Transverse colon (tissue), 4 donors: ENCODE measurements at regions not wholly inside any gene's neighbourhood (a gene's known extent, or its start where the extent isn't known, plus 50 kb on each side); places are given as distances from the start of the nearest gene placed in this dataset.

Experiments used
- DNase-seq: peaks from one replicate; pipeline ENCODE4 v3.0.0-alpha.2; 2019
- H3K27ac ChIP-seq, 4 donors: fragments of 200-600 bp; sonication (generic); 2 replicates each; pipeline ENCODE4 v1.5.1; 2016 to 2018; ENCODE audit warnings: inconsistent platforms in 4 of 4
- H3K27me3 ChIP-seq: fragments of 200-600 bp; sonication (generic); 2 replicates; pipeline ENCODE4 v1.5.1; 2017; ENCODE audit warnings: inconsistent platforms
- H3K36me3 ChIP-seq, 4 donors: fragments of 200-600 bp; sonication (generic); 2 replicates each; pipeline ENCODE4 v1.5.1; 2017 to 2019; ENCODE audit warnings: inconsistent platforms in 4 of 4
- H3K4me1 ChIP-seq, 4 donors: fragments of 200-600 bp; sonication (generic); 2 replicates each; pipeline ENCODE4 v1.5.1; 2017 to 2020; ENCODE audit warnings: inconsistent platforms in 4 of 4
- H3K4me3 ChIP-seq, 4 donors: fragments of 200-600 bp; sonication (generic); 1 replicate in 1 of 4; 2 replicates in 3 of 4; pipeline versions ENCODE4 v1.5.1 to v1.6.1; 2017 to 2019; ENCODE audit warnings: inconsistent platforms in 4 of 4
- H3K9me3 ChIP-seq, 2 donors: fragments of 200-600 bp; sonication (generic); 2 replicates each; pipeline ENCODE4 v1.5.1; 2017 to 2019; ENCODE audit warnings: inconsistent platforms in 2 of 2
- CTCF ChIP-seq, 5 experiments: fragments of 200-600 bp in 3 of 5; fragments of 450-650 bp in 2 of 5; sonication (generic) in 3 of 5; IDR thresholded peaks; 1 replicate in 2 of 5; 2 replicates in 3 of 5; pipeline ENCODE4 v1.5.1; 2016 to 2017; ENCODE audit warnings: antibody characterized with exemption in 5 of 5, inconsistent platforms in 3 of 5, mild to moderate bottlenecking in 2 of 5, moderate library complexity in 1 of 5
- EP300 ChIP-seq: sonication (generic); formaldehyde crosslinking; IDR thresholded peaks from one replicate; pipeline ENCODE4 v1.6.1; 2017; ENCODE audit warnings: antibody characterized with exemption, low read depth
- POLR2A ChIP-seq: fragments of 450-650 bp; IDR thresholded peaks from one replicate; pipeline ENCODE4 v1.6.1; 2016; ENCODE audit warnings: antibody characterized with exemption, mild to moderate bottlenecking, moderate library complexity
- POLR2AphosphoS5 ChIP-seq, 3 donors: sonication (generic); formaldehyde crosslinking; IDR thresholded peaks; one replicate each; pipeline ENCODE4 v1.6.1; 2016; ENCODE audit warnings: antibody characterized with exemption in 3 of 3
- WGBS, 2 donors: methylation state at CpG; one replicate each; pipeline ENCODE4 v1.1.5; 2018; ENCODE audit warnings: low coverage in 1 of 2; 5-methylcytosine and 5-hydroxymethylcytosine counted together
- in situ Hi-C, 4 donors: fragments of 200-750 bp; cut with MboI; loops; one replicate each; pipeline versions ENCODE4 v1.15.0 to v1.15.1; 2017; ENCODE audit warnings: low sequenced_read_pairs in 3 of 4, low pct_ligation_motif_present in 1 of 4, low pct_unique_long_range_greater_than_20kb in 1 of 4
- intact Hi-C: fragments of 100-400 bp; cut with DNase I; formaldehyde crosslinking; loops from one replicate; pipeline ENCODE4 v1.15.1; 2023; ENCODE audit warnings: low total_unique reads

GRCh38 chr2:157179324-157180105 is 78.0 kb upstream of the GALNT5 start:
- DNase-seq, result no peak
- WGBS, 2 donors, result 76 to 81% methylated on average over 3 to 4 of the region's 4 CpGs
- no peaks in the 10 kb centered on the region for H3K27me3 ChIP-seq
- H3K27ac ChIP-seq, result no peak overlapping the region
- H3K4me1 ChIP-seq, result peaks cover 0 to 2% (median 0%) of the 10 kb centered on the region in 4 donors
- H3K4me3 ChIP-seq, result no peak overlapping the region
- H3K36me3 ChIP-seq, result no peaks in the 10 kb centered on the region
- intact Hi-C loops (no loop called here), in situ Hi-C loops (loop anchor here in 2 of 4 donors (25.0 kb wide), 1 partner anchor 1792 kb away; no protein-coding TSS in a partner anchor)
- TF ChIP-seq CTCF (IDR thresholded peaks at IDR 0.05) (no peak), EP300 (no peak), POLR2A (no peak), POLR2AphosphoS5 (IDR thresholded peaks at IDR 0.05) (no peak)
- no peaks in the 10 kb centered on the region for H3K9me3 ChIP-seq

- DNase-seq, result no peak
- intact Hi-C loops, result no loop called here
- Histone ChIP-seq H3K27me3 (no peaks in the 10 kb centered on the region), H3K4me3 (no peak overlapping the region), H3K36me3 (no peaks in the 10 kb centered on the region), H3K9me3 (no peaks in the 10 kb centered on the region), H3K27ac (no peak overlapping the region), H3K4me1 (no peaks in the 10 kb centered on the region)
- in situ Hi-C loops, result loop anchor here in 2 of 4 donors (25.0 kb wide), 1 partner anchor 1793 kb away; no protein-coding TSS in a partner anchor
- TF ChIP-seq EP300, result no peak
- no peak for TF ChIP-seq CTCF (IDR thresholded peaks at IDR 0.05)
- TF ChIP-seq POLR2AphosphoS5 (IDR thresholded peaks at IDR 0.05), result no peak
- no peak for TF ChIP-seq POLR2A
- WGBS, 2 donors, result 70% methylated on average over 1 of the region's 1 CpG; no CpG with 5 or more reads in 1 of the 2 donors
These were observed 77.1 kb upstream of the GALNT5 start for GRCh38 chr2:157180359-157180758.

- no peaks in the 10 kb centered on the region for H3K9me3 ChIP-seq
- H3K27ac ChIP-seq, result no peak overlapping the region
- 46 to 64% methylated on average over 2 of the region's 2 CpGs for WGBS, 2 donors
- H3K4me3 ChIP-seq, result no peak overlapping the region
- no peaks in the 10 kb centered on the region for H3K27me3 ChIP-seq
- no peak for TF ChIP-seq POLR2AphosphoS5 (IDR thresholded peaks at IDR 0.05)
- TF ChIP-seq POLR2A, result no peak
- TF ChIP-seq EP300, result no peak
- no peak for TF ChIP-seq CTCF (IDR thresholded peaks at IDR 0.05)
- DNase-seq, result no peak
- in situ Hi-C loops (loop anchor here in 2 of 4 donors (25.0 kb wide), 1 partner anchor 1794 kb away; no protein-coding TSS in a partner anchor), intact Hi-C loops (no loop called here)
- H3K4me1 ChIP-seq, result no peaks in the 10 kb centered on the region
- no peaks in the 10 kb centered on the region for H3K36me3 ChIP-seq
These were observed 76.3 kb upstream of the GALNT5 start for GRCh38 chr2:157181234-157181633.

- Histone ChIP-seq H3K27ac (no peak overlapping the region), H3K4me1 (no peaks in the 10 kb centered on the region), H3K4me3 (no peak overlapping the region), H3K27me3 (no peaks in the 10 kb centered on the region), H3K9me3 (no peaks in the 10 kb centered on the region), H3K36me3 (no peaks in the 10 kb centered on the region)
- 84 to 85% methylated on average over 4 to 6 of the region's 6 CpGs for WGBS, 2 donors
- DNase-seq, result no peak
- TF ChIP-seq POLR2AphosphoS5 (IDR thresholded peaks at IDR 0.05) (no peak), CTCF (IDR thresholded peaks at IDR 0.05) (no peak), EP300 (no peak), POLR2A (no peak)
- intact Hi-C loops, result no loop called here
- in situ Hi-C loops, result loop anchor here in 2 of 4 donors (25.0 kb wide), 1 partner anchor 1795 kb away; no protein-coding TSS in a partner anchor
These were observed 75.2 kb upstream of the GALNT5 start for GRCh38 chr2:157182204-157182709.
